SU-DHL-6 (cell line): ENCODE measurements at regions not wholly inside any gene's neighbourhood (a gene's known extent, or its start where the extent isn't known, plus 50 kb on each side); places are given as distances from the start of the nearest gene placed in this dataset.

Experiments used
- CTCF ChIP-seq: fragments of 200-600 bp; sonication (generic); IDR thresholded peaks from one replicate; pipeline ENCODE4 v1.5.1; 2017; ENCODE audit warnings: antibody characterized with exemption, mild to moderate bottlenecking, low read length, moderate library complexity; ENCODE audit not compliant: insufficient read depth, poor library complexity, severe bottlenecking
- EZH2phosphoT487 ChIP-seq: fragments of 200-600 bp; sonication (generic), shearing (Covaris generic); conservative IDR thresholded peaks from 2 replicates; pipeline ENCODE4 v1.6.1; 2018; ENCODE audit warnings: mild to moderate bottlenecking, antibody characterized with exemption, low read length, moderate library complexity, mixed read lengths

GRCh38 chr18:76767954-76768353, 54.4 kb upstream of the ZNF236 start:
- TF ChIP-seq CTCF (no peak), EZH2phosphoT487 (no peak)
